HCEC 1CT (cell line): ENCODE measurements at regions not wholly inside any gene's neighbourhood (a gene's known extent, or its start where the extent isn't known, plus 50 kb on each side); places are given as distances from the start of the nearest gene placed in this dataset.

Source experiments
- DNase-seq: peaks from one replicate; pipeline ENCODE4 v3.0.0-alpha.2; 2017

DNA sequence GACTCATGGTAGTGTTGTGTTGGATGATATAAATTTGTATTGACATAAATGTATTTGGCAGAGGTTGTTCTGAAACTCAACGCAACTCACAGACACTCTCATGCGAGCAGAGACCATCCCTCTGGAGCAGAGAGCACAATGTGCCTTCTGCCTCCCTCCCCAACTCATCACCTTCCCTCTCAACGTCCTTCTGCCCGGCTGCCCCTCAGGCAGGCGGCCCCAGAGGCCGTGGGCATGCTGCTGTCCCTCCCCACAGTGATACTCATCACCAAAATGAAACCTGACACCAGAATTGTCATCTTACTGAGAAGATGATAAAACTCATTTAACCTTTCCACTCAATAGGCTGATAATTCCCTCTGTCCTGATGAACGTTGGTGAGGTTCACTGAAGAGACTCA, 260.6 kb downstream of the ETS1 start:
- DNase-seq = no peak

DNA sequence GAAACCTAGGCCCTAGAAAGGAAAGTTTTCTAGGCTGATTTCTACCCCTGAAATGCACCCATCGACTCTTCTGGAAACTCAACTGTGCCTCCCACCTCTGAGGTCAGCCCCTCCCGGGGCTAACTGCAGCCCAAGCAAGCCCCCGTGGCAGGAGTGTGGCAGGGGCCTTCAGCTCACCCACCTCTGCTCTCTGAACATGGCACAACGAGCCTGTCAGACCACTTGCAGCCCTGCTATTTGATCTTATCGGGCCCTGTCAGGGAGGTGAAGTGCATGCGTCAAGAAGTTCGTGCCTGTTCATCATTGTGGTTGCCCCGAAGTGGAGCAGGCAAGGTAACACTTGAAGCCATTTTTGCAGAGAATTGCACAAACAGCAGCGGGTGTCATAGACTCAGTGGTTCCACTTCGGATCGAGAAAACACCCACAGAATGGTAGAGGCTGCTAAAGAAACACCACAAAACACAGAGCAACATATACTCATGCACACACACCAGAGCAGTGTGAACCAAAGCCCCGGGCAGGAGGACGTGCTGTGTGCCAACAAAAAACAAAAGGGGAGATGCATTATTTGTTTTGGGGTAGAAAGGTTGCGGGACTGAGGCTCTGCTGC, 262.7 kb downstream of the ETS1 start:
- no peak for DNase-seq

DNA sequence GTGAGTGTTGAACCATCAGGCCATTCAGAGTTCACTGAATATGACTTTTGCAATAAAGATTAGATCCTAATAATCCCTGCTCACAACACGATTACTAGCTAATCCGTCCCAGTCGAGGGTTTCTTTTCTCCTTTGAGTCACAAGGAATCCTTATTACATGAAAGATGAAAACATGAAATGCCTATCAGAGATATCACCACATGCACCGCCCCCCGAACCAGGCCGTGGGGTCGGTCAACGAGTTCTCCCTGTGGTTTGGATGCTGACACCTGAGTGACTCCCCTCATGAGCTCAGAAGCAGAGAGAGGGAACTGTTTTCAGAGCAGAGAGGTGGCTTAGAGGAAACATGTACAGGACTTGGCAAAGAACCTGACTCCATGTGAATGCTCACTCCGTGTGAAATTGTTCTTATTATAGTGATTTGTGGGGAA, 263.3 kb downstream of the ETS1 start:
- no peak for DNase-seq

DNA sequence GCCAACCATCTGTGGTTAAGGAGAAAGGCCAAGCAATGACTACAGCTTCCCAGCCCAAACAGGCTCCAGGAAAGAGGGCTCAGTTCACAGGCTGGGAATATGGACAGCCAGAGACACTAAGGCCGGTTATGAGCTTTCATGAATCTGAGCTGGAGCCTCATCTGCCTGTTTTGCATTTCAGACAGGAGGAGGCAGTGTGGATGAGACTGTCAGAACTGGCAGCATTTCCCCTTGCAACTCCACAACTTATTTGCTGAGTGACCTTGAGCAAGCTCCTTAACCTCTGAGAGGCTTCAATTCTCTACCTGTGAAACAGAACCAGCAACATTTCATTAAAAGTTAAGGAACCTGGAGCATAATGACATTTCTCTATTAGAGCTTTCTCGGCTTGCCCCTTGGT, 264.0 kb downstream of the ETS1 start:
- DNase-seq = peak; percentile 40

DNA sequence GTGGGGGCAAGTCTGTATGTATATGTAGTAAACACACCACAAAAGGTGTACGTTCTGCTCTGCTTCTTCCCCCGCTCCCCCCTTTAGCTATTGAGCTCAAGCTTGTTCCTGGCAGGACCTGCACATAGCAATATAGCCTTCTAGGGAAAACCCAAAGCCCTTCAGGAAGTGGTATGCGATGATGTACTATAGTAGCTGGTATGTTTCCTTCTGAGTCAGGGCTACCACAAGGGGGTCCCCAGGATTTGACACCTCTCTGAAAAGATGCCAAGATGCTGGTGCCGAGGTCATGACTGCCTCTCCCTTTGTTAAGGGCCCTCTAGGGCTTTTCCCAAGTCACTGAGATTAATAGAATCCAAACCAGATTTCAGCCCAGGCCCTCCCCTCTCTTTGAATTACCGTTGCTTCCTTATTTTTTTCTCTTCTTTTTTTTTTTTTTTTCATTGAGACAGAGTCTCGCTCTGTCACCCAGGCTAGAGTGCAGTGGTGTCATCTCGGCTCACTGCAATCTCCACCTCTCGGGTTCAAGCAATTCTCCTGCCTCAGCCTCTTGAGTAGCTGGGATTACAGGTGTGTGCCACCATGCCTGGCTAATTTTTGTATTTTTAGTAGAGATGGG, 268.4 kb downstream of the ETS1 start:
- DNase-seq = peak; percentile 13

DNA sequence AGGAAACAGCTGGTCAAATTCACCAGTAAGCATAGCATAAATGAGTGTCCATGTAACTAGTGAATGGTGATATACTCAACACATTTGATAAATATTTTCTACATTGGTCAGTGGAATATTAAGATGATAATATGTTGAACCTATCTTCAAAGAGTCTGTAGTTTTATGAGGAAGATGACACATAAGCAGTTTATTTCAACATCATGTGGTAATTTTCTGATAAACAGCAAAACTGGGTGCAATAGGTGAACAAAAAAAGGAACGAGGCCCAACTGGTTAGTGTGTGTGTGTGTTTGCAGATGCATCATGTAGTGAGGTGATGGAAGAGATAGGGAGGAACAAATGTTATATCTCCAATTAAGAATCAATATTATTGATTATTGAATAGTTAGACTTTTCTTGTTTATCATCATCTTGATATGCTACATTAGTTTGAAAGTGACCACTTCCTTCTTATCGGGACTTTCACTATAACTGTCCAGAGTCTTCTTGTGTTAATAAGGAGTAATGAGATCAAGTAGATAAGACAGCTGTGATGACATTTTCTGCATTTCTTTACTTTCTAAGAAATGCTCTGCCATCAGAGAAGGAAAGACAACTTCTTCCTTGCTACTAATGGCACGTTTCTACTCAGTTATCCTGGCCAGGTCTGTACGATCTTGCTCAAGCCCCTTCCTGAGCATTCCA, 270.7 kb downstream of the ETS1 start:
- DNase-seq = peak; percentile 28

DNA sequence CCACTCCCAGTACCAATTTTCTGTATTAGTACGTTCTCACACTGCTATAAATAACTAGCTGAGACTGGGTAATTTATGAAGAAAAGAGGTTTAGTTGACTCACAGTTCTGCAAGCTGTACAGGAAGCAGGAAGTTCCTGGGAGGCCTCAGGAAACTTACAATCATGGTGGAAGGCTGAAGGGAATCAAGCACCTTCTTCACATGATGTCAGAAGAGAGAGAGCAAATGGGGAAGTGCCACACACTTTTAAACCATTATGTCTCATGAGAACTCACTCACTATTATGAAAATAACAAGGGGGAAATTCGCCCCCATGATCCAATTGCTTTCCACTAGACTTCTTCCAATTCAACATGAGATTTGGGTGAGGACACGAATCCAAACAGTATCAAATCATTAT, 271.4 kb downstream of the ETS1 start:
- no peak for DNase-seq

DNA sequence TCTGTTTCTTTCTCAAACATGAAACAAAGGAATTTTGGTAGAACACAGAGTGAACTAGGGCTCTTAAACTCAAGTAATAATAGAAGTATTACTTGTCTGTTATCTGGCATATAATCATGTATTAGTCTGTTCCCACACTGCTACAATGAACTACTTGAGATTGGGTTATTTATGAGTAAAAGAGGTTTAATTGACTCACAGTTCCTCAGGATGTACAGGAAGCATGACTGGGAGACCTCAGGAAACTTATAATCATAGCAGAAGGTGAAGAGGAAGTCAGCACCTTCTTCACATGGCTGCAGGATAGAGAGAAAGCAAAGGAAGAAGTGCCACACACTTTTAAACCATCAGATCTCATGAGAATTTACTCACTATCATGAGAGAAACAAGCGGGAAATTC, 273.4 kb downstream of the ETS1 start:
- no peak for DNase-seq

DNA sequence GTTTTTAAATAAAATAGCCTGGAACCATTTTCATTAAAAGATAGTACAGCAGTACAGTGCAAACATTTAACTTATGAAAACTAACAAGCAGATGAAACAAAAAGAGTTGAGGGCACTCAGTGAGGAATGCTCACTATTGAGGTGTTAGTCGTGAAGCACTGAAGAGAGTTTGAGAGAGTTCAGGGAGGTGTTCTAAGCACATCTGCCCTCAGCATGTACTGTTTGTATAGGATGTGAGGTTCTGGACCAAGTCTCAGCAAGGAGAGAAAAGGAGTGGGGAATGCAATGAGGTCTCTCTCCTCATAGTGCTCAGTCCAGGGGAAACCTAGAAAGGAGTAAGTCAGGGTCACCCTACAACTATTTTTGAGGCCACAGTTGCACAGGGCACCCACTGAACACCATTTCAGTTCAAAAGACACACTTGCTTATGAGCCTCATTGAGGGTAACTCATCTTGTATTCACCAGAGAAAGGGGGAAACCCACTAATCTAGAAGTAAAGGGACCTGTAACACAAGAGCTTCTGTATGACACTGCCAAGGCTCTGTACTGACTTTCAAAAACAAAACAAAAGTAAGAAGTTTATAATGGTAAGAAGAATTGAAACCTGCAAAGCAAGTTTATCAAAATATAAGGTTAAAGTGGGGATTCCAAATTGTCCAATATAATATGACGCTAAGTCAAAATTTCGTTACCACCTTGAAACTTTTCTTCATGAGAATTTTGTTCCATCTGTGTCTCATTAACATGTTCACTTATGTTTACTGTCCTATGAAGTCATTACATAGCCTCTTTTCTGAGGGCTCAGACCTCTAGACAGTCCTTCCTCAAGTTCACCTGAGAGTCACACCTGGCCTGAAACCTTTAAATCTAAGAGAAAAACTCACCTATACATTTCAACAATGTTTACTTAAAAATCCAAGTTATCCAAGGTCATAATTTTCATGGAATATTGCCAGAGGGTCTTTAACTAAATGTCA, 275.3 kb downstream of the ETS1 start:
- no peak for DNase-seq

DNA sequence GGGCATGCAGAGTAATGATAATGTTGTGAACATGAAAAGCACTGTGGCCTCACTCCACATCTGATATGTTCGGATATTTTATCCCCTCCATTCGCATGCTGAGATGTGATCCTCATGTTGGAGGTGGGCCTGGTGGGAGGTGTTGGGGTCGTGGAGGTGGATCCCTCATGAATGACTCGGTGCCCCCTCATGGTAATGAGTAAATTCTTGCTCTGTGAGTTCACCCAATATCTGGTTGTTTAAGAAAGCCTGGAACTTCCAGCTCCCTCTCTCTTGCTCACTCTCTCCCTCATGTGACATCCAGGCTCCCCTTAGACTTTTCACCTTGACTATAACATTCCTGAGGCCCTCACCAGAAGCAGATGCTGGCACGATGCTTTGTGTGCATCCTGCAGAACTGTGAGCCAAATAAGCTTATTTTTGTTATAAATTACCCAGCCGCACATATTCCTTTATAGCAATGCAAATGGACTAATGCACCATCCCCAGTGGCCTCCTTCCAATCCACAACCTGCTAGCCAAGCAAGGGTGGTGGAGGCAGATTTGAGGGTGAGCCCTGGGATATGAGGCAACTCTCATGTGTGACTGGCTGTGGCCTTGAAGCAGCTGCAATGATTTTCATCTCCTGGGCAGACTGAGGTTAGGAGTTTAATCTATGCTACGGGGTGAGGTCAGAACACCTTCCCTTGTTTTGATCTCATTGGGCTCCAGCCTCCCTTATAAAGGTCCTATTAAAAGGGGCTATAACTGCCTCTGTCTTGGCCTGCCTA, 276.5 kb downstream of the ETS1 start:
- DNase-seq = no peak

DNA sequence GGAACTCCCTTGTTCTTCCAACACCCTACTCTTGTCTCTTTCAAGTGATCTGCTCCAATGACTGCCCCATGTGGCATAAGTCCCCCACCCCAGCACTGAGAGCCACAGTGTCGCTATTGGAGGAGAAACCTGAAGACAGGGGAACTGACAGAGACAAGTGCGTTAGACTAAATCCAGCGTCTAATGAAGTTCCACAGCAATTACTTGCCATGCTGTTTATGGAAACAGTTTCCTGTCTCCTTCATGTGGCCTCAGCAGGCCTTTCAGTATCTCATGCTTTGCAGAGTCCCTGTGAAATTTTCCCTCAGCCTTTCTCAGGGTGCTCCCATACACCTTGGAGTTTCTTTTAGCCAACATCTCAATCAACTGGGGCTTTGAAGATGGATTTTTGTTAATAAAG, 277.4 kb downstream of the ETS1 start:
- DNase-seq = no peak

DNA sequence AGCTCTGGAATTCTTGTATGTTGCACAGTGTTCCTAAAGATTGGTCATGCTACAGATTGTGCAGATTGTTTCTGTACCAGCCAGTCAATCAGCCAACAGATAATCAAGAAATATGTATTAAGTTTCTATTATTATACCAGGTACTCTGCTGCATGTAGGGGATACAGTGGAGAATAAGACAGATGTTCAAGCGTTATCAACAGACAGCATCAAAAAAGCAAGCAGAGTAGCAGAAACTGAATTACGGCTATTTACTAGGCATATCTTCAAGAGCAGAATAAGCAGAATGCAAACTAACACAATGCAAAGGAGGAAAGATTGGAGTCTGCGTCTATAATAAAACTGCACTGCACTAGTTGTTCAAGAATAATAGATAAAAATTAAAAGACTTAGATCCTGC, 278.6 kb downstream of the ETS1 start:
- DNase-seq = no peak

DNA sequence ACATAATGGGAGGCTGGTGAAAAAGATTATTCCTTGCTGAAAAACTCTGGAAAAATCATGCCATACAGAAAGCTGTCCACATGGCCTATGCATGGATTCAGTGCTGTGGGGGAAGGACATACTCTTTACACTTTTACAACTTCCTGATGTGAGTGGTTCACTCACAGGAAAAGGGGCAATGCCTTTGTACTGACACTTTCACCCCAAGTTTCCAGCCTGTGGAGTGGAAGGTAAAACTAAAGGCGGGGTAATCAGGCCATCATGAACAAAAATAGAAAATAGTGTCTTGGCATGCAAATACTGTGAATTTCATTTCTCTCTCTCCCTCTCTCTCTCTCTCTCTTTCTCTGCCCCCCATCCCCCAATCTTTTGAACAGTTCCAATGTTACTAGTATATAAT, 281.8 kb downstream of the ETS1 start:
- DNase-seq = no peak

DNA sequence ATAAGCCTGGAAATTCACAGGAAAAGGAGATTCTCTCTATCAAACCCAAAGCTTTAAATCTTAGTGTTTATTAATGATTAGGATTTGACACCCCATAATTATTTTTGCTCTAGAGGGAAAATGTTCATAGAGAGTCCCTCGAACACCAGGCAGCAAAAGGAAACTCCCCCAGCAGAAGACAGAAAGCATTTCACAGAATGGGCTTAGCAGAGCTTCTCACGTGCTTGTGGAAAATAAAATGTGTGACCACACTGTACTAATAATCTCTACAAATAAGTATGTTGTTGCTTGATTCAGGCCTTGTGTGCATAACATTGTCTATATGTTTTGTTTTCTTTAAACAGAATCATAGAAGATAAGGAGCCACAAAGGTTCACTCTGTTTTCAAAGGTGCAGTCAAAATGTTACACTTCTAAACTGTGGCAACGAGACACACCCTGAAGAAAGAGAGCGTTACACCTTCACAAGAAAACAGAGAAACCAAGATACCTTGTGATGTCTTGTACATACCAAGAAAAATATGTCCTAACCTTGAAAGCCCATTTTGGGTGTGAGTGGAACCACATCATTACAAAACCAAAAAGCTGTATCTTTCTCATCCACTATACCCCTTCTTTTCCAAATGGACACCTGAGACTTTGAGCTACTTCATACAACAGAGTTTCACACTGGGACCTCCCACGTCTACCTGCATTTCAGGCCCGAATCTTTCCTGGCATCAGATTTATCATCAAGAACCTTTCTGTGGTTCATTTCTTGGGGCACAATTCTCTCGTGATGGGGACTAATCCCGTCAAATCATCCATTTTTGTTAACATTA, 282.5 kb downstream of the ETS1 start:
- DNase-seq = no peak

DNA sequence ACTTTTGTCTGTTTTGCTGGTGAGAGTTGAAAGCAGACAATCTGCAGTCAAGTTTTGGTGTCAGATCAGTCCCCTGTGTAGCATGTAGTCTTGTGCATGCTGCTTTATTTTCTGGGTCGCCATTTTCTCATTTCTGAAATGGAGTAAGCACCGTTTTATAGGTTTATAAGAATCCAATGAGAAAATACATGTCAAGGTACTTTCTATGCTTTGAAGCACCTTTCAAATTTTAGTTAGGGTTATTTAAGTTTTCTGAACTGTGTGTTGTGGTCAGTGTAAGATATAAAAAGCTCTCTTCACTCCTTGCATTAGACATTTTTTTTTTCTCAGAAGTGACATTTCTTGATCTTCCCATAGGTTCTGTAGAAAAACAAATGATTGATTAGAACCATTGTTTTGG, 283.2 kb downstream of the ETS1 start:
- no peak for DNase-seq

DNA sequence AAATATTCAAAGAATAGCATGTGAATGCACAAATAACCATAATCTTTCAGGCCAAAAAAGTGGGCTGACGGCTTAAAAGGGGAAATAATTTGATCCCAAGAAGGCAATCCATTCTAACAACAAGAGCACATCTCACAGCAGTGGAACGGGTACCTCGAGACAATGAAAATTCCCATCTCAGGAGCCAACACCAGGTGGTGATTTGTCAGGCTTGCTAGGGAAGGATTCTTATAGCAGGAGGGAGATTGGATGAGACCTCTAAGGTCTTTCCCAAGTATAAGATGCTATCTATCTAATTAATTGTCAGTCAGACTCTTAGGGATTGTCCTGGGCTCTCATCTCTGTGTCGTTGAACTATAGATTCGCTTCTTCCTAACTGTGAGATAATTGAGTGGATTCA, 284.0 kb downstream of the ETS1 start:
- DNase-seq = no peak

DNA sequence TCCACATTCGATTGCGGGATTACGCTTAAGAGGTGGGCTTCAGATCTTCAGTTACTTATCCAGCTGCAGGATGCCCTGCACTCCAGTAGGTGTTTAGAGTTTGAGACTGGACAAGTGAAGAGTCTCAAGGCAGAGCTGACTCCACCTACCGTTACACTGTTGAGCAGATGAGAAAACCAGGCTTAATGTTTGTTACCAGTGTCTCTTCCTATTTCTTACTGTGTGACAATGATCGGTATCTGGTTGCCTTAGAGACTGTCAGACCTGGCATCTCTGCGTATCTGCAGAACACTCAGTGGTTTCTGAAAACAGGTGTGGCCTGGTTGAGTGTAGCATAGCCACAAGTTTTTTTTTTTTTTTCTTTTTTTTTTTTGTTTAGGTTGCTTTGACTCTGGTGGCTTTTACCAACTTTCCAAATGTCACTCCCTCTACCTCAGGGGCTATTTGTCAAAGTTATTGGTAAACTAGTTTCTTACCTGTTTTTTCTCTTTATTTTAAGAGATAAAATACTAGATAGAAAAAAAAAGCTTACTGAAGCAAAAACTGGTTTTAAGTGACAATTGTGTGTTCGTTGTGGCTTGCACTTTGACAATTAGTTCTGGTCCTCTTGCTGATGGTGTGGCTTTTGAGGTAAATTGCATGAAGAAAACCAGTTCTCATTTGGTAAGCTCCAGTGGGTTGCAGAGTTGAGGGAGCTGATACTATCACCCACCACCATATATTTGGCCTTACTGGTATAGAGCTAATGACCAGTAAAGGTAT, 284.8 kb downstream of the ETS1 start:
- DNase-seq = no peak

DNA sequence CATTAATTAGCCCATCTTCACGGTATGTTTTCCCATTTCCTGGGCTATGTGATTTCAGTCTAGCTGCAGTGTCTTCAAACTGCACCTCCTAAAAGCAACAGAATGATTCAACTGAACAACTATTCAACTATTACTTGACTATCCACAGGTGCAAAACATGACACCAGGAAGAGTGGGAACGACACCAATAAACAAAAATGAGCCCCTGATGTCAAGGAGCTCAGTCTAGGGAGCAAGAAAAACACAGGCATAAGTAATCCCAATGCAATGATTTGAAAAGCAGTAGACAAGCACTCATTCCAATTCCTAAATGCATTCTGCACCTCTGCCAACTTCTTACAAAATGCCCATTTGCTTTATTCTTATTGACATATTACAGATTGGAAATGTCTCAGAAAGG, 285.6 kb downstream of the ETS1 start:
- DNase-seq = no peak

DNA sequence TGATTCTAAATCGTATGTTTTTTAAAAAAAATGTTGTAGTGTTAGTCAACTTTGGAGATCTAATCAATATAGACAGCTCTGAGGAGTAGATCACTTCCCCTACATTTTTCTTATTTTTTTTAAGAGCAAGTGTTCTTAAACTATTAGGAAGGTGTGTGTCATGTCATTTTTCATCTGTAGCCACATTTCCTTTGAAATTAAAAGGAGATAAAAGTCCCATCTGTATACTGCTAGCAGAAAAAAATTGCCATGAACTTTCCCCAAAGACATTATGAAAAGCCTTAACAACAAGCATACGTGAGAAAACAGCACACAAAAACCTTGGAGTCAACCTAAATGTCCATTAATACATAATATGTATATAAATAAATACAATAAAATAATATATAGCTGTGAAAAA, 286.6 kb downstream of the ETS1 start:
- no peak for DNase-seq

DNA sequence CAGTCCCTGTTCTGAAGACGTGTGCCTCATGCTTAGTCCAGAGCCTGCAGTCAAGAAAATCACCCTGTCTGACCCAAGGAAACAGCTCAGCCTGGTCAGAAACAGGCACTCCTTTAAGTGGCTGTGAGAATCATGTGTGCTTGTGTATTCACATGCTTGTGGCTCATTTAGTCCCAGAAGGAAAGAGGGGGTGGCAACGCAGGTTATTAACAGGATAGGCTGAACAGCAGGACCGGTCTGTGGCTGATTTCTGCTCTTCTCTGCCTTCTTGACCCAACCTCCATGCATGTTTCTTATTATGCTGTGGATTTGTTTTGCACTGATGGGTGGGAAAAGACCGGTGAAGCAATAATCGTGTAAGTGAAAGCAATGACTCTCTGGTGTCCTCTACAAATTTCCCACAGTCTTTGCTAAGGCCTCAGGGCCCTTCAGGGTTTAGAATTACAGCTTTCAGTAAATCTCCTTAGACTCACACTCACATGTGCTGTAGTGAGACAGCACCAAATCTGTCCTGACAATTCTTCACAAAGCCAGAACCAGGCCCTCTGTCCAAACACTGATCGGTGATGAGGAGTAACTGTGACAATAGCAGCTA, 288.1 kb downstream of the ETS1 start:
- no peak for DNase-seq

DNA sequence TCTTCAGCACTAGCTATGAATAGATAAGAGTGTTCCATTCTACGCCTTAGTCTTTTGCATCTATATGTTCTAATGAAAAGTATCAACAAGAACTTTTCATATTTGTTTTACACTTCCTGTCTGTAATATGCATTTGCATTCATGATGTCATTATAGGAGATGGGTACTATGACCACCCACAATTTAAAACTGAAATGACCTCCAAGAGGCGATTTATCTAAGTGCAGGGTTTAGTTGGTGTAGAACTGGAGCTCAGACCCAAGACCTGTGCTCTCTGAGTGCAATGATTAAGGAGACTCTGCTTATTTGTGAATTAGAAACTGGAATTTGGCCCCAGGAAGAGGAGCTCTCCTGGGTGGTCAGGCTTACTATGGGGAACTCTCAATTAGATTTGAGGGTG, 289.1 kb downstream of the ETS1 start:
- no peak for DNase-seq
